ENCODE measurements at regions not wholly inside any gene's neighbourhood (a gene's known extent, or its start where the extent isn't known, plus 50 kb on each side); places are given as distances from the start of the nearest gene placed in this dataset.

- no peak for DNase-seq
Measured at GRCh38 chr2:196546151-196546919, 93.2 kb upstream of the CCDC150 start.

DNA sequence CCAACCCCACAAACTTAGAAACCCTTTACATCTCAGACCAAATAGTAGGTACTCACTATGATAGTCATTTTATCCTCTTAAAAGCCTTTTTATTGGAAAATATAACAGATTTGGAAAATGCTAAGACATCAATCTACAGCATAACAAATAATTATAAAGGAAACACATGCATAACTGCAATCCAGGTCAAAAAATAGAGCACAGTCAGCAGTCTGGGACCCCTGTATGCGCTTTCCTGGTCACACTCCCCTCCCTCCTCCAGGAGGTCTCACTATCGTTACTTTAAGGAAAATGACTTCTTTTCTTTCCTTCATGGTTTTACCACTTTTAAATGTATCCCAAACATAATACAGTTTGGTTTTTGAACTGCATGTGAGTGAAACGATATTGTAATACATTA, 90.5 kb upstream of the CCDC150 start:
- DNase-seq: no peak

DNA sequence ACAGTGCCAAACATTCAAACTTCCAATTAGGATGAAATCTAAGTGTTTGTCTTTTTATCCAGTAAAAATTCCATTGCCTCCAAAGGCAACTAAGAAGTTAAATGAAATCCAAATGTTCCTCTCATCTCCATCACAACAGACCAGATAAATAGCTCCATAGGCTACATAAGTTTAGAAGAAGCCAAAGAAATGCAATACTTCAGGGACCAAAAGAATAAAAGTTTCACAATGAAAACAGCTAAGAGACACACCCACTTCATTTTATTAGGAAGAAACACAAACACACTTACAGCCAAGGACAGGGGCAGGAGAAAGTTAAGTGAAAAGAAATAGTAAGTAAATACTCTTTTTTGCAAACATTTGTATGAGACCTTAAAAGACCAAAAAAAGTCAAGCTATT, 88.5 kb upstream of the CCDC150 start:
- DNase-seq: no peak

DNA sequence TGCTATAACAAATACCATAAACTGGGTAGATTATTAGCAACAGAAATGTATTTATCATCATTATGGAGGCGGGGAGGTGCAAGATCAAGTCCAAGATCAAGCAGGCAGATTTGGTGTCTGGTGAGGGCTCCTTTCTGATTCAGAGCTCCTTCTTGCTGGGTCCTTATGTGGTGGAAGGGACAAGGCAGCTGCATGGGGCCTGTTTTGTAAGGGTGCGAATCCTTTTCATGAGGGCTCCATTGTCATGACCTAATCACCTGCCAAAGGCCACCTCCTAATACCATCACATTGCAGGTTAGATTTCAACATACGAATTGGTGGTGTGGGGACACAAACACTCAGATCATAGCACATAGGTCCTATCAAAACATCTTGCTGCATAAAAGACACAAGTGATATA, 84.4 kb upstream of the CCDC150 start:
- no peak for DNase-seq

DNA sequence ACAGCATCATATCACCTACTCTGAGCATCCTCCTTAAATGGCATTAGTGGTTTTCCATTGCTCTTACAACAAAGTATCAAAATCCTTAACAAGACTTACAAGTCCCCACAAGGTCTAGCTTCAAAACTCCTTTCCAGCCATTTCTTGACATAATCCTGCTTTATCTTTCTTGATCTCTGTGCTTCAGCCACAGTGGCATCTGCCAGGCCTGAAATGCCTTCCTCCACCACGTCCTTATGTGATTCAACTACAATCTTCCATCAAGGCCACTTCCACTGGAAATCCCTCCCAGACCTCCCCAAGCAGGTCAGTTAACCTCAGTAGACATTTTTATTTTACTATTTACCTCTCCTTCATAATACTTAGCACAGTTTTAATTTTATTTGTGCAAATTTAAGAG, 83.8 kb upstream of the CCDC150 start:
- DNase-seq: no peak

GRCh38 chr2:196558497-196558896, 81.0 kb upstream of the CCDC150 start:
- DNase-seq: no peak

GRCh38 chr2:196563876-196564275, 75.6 kb upstream of the CCDC150 start:
- DNase-seq: no peak

GRCh38 chr2:196565106-196565765, 74.3 kb upstream of the CCDC150 start:
- no peak for DNase-seq

DNA sequence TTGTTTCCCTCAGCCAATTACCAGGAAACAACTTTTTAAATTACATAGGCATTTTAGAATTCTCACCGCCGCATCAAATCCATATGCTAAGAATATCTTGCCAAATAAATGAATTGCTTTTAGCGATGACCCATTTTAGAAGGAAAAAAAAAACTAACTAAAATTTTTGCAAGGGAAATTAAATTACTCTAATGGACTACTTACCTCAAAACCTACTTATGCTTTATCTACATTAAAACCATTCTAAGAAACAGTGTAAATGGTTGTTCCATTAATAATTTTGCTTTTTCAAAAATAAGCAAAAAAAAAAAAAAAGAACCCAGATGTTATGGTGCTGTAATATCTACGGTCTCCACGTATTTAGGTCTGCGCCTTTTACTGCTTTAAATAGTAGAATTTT, 73.5 kb upstream of the CCDC150 start:
- no peak for DNase-seq

GRCh38 chr2:196566961-196567666, 72.4 kb upstream of the CCDC150 start:
- DNase-seq: no peak

DNA sequence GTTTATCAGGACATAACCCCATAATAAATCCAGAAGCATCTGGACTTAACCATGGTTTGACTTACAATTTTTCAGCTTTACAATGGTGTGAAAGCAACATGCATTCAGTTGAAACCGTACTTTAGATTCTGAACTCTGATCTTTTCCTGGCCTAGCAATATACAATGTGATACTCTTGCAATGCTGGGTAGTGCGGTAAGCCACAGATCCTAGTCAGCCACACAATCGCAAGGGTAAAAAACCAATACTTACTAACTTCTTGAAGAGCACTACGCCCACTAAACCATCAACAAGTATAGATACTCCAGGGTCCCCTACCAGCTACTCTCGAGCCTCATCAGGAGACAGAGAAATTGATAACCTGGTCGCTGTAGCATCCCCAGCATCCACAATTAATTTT, 71.0 kb upstream of the CCDC150 start:
- DNase-seq: no peak

DNA sequence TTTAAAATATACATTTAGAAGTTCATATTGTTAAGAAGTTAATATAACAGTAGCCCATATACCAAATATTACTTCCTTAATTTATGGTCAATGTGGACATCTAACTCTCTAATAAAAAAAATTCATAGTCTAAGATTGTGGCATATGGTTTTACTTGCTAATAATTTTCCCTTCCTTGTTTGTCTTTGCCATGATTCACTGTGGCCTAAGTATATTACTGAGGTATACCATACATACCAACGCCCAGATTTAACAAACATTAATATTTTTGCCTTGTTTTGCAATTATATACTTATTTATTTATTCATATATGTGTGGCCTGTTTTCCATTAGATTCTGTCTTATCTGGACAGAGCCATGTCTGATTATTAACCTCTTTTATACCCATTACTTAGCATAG, 54.6 kb upstream of the CCDC150 start:
- no peak for DNase-seq

DNA sequence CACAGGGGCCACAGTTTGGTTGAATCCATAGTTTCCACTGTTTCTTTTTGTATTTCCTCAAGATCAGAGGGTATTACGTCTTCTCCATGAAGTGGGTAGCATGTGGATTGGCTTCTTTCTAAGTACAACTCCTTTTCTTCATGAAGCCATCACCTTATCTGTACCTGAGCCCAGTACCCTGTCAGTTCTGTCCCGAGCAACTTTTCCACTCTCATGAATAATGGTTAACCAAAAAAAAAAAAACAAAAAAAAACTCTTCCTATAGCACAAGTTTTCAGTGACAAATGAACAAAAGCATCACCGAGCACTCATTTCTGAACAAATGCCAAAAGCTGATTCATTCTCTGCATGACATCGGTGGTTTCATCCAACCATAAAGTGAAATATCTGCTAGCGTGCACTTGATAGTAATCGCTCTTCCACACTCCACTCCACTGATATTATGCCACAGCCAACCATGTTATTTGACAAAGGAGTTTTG, 53.0 kb upstream of the CCDC150 start:
- peak; percentile 78 for DNase-seq

- DNase-seq: no peak
Measured at GRCh38 chr2:196587056-196587455, 52.5 kb upstream of the CCDC150 start.

DNA sequence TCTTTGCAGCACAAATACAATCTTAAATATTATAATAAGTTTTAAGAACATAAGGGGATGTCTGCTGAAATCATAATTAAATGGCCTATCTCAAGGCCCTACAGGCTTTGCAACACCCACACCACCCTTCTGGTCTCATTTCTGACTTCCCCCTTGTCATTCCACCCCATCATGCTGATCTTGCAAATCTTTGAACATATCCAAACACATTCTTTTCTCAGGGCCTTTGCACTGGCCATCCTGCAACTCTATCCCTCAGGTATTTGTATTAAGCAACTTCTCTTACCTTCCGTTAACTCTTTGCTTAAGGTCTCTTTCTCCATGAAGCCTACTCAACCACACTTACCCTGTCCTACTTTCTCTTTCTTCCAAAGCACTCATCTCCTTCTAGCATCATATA, 51.8 kb upstream of the CCDC150 start:
- DNase-seq: no peak

DNA sequence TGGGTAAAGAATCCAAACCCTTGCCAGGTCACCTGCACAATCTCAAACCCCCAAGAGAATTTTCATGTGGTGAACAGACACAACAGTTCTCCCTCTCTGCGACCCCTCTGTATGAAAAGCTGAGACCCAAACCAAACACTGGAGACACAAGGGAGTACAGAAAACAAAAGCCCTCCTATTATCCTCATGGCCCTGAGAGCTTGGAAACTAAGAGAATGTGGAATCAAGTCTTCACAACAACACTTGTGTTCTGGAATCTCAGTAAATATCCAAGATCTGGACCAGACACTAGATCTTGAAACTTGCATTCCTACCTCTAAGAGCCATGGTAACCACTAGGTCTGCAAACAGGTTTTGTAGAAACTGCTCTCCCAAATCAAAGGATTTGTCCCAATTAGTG, 50.1 kb upstream of the CCDC150 start:
- no peak for DNase-seq
